ENCODE measurements at regions not wholly inside any gene's neighbourhood (a gene's known extent, or its start where the extent isn't known, plus 50 kb on each side); places are given as distances from the start of the nearest gene placed in this dataset.
"Not testable (repeated sequence)": the region's sequence is repeated elsewhere in the genome, so short reads cannot be mapped to it uniquely, and the experiment has no call there.

- no peak for DNase-seq
- Histone ChIP-seq H3K4me1 (peaks cover 3% of the 10 kb centered on the region; the same call in 1 of the 2 replicates), H3K4me3 (ENCODE audit: low read depth, low read length) (no peak overlapping the region), H3K9me3 (no peaks in the 10 kb centered on the region), H3K27me3 (no peaks in the 10 kb centered on the region), H3K36me3 (no peaks in the 10 kb centered on the region)
- TF ChIP-seq CTCF (IDR thresholded peaks at IDR 0.05; ENCODE audit: low read depth, low read length) = no peak
These were observed 723.8 kb downstream of the DIAPH3 start for GRCh38 chr13:59439776-59440428.

GRCh38 chr13:59441068-59441467 lies 722.7 kb downstream of the DIAPH3 start:
- H3K27me3 ChIP-seq, DNase-seq, H3K9me3 ChIP-seq: not testable (repeated sequence)

GRCh38 chr13:59441596-59442280 lies 722.0 kb downstream of the DIAPH3 start:
- TF ChIP-seq CTCF (IDR thresholded peaks at IDR 0.05; ENCODE audit: low read depth, low read length) = no peak
- no peak for DNase-seq
- Histone ChIP-seq H3K36me3 (no peaks in the 10 kb centered on the region), H3K4me1 (peaks cover 20% of the 10 kb centered on the region), H3K27me3 (no peaks in the 10 kb centered on the region), H3K9me3 (no peaks in the 10 kb centered on the region), H3K4me3 (ENCODE audit: low read depth, low read length) (no peak overlapping the region)

More at GRCh38 chr13:59441068-59441467, 722.7 kb downstream of the DIAPH3 start:
- H3K36me3 ChIP-seq; H3K4me3 ChIP-seq (ENCODE audit: low read depth, low read length): not testable (repeated sequence)
- peaks cover 13% of the 10 kb centered on the region for H3K4me1 ChIP-seq

GRCh38 chr13:59442461-59442860 lies 721.3 kb downstream of the DIAPH3 start:
- H3K4me3 ChIP-seq (ENCODE audit: low read depth, low read length) = no peak overlapping the region
- no peak for TF ChIP-seq CTCF (IDR thresholded peaks at IDR 0.05; ENCODE audit: low read depth, low read length)
- DNase-seq = no peak
- H3K27me3 ChIP-seq = no peaks in the 10 kb centered on the region
- no peaks in the 10 kb centered on the region for H3K36me3 ChIP-seq
- H3K4me1 ChIP-seq = peaks cover 24% of the 10 kb centered on the region
- no peaks in the 10 kb centered on the region for H3K9me3 ChIP-seq

- Histone ChIP-seq H3K9me3 (no peaks in the 10 kb centered on the region), H3K27me3 (no peaks in the 10 kb centered on the region), H3K4me1 (peaks cover 27% of the 10 kb centered on the region), H3K4me3 (ENCODE audit: low read depth, low read length) (no peak overlapping the region), H3K36me3 (no peaks in the 10 kb centered on the region)
- no peak for DNase-seq
- TF ChIP-seq CTCF (IDR thresholded peaks at IDR 0.05; ENCODE audit: low read depth, low read length) = no peak
These were observed 720.7 kb downstream of the DIAPH3 start for GRCh38 chr13:59442944-59443486.

- H3K4me3 ChIP-seq (ENCODE audit: low read depth, low read length) = no peak overlapping the region
- no peaks in the 10 kb centered on the region for H3K27me3 ChIP-seq
- no peak for TF ChIP-seq CTCF (IDR thresholded peaks at IDR 0.05; ENCODE audit: low read depth, low read length)
- no peak for DNase-seq
- no peaks in the 10 kb centered on the region for H3K36me3 ChIP-seq
- no peaks in the 10 kb centered on the region for H3K9me3 ChIP-seq
- peaks cover 28% of the 10 kb centered on the region for H3K4me1 ChIP-seq
These were observed 719.4 kb downstream of the DIAPH3 start for GRCh38 chr13:59444210-59444857.

Measured in BE2C (cell line).